Body of pancreas (tissue), 4 donors: ENCODE measurements at regions not wholly inside any gene's neighbourhood (a gene's known extent, or its start where the extent isn't known, plus 50 kb on each side); places are given as distances from the start of the nearest gene placed in this dataset.

Experiments
- CTCF ChIP-seq, 7 experiments: fragments of 450-650 bp in 4 of 7; fragments of 200-600 bp in 3 of 7; sonication (generic) in 3 of 7; IDR thresholded peaks; one replicate each; pipeline ENCODE4 v1.5.1; 2016 to 2019; ENCODE audit warnings: antibody characterized with exemption in 7 of 7
- POLR2A ChIP-seq, 3 donors: fragments of 450-650 bp; IDR thresholded peaks; one replicate each; pipeline ENCODE4 v1.6.1; 2016; ENCODE audit warnings: antibody characterized with exemption in 3 of 3, mild to moderate bottlenecking in 2 of 3

- no peak for TF ChIP-seq CTCF (IDR thresholded peaks at IDR 0.05)
- TF ChIP-seq POLR2A (IDR thresholded peaks at IDR 0.05), result no peak
Measured at GRCh38 chr18:78244779-78245178, 734.8 kb upstream of the SALL3 start.
